ENCODE measurements at regions not wholly inside any gene's neighbourhood (a gene's known extent, or its start where the extent isn't known, plus 50 kb on each side); places are given as distances from the start of the nearest gene placed in this dataset.

DNA sequence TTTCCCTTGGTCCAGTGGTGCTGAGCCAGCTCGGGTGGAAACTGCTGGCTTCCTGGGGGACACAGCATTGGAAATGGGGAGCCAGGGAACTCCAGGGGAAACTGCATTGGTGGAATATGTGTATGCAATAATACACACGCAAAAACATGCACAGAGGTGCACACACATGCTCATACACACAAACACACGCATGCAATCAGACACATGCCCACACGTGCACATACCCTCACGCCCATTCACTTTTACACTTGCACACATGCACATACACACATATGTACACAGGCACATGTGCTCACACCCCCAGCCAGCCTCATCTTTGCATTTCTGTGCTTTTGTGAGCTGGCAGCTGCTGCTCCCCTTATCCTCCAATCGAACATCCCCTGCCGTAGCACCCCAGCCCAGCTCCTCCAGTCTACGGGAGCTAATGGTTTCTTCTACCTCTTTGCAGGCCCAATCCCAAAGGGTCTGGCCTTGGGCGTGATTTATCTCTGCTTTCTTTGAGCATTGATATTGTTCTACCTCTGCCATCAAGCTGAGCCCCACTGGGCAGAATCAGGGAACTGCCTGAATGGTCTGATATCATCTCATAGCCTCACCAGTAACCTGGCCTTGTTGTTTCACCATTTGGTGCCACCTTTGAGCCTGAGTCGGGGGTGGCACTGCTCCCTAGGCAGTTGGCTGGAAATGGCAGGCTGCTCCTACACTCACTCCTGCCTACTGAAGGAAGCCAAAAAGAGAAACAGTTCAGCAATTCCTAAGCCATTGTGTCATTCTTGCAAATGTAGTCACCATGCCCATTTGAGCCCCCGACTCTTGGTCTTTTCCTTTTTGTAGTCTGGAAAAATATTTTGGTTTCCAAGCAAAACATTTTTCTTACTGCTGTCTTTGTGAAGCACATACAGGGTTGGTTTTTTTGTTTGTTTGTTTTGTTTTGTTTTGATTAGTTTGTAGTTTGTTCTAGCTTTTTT is 104.4 kb upstream of the MAMLD1 start:
- TF ChIP-seq POLR2A (IDR thresholded peaks at IDR 0.05) (no peak), CTCF (IDR thresholded peaks at IDR 0.05) (no peak)

Data from adrenal gland (tissue), 5 donors.